ENCODE measurements at regions not wholly inside any gene's neighbourhood (a gene's known extent, or its start where the extent isn't known, plus 50 kb on each side); places are given as distances from the start of the nearest gene placed in this dataset.

- TF ChIP-seq ZNF274 (IDR thresholded peaks at IDR 0.05; ENCODE audit: low read depth, low read length) (no peak), YY1 (IDR thresholded peaks at IDR 0.05; ENCODE audit: insufficient read depth, insufficient read length) (no peak)
These were observed 70.4 kb upstream of the ANKRD55 start for GRCh38 chr5:56303511-56303910.

Data from NT2/D1 (cell line).